IMR-90 (cell line): ENCODE measurements at regions not wholly inside any gene's neighbourhood (a gene's known extent, or its start where the extent isn't known, plus 50 kb on each side); places are given as distances from the start of the nearest gene placed in this dataset.

Experiments
- ATAC-seq: fragments of 200-7000 bp; cut with Tn5 transposase; 2 replicates; pipeline ENCODE4 v1.9.1; 2020; ENCODE audit warnings: low read depth, mild to moderate bottlenecking, moderate library complexity
- BruUV-seq: library from RNA; stranded (reverse); fragments of 400-500 nt; replicated peaks from 2 replicates; lab custom pipeline; 2021; lab: Mats Ljungman, UMichigan
- CTCF ChIA-PET: fragments of 300-600 bp; formaldehyde crosslinking; extraction: SDS; loops from one replicate; lab custom pipeline; 2021; ENCODE audit warnings: antibody characterized with exemption; lab: Yijun Ruan, JAX
- POLR2A ChIA-PET: fragments of 300-600 bp; sonication (Branson Sonifier 250); formaldehyde crosslinking; loops from one replicate; lab custom pipeline; 2022; ENCODE audit warnings: antibody characterized with exemption; ENCODE audit not compliant: unreplicated experiment; lab: Charles Lee
- DNase-seq: peaks from one replicate; pipeline ENCODE4 v3.0.0; 2013
- H2AFZ ChIP-seq: replicated peaks from 2 replicates; pipeline ENCODE3; 2013; ENCODE audit warnings: low read length, mild to moderate bottlenecking; ENCODE audit not compliant: poor library complexity
- H2AK5ac ChIP-seq: 2 replicates; pipeline ENCODE4 v1.6.1; 2013; ENCODE audit warnings: low read depth, low read length, inconsistent platforms
- H2AK9ac ChIP-seq: replicated peaks from 2 replicates; pipeline ENCODE3; 2013; ENCODE audit warnings: mild to moderate bottlenecking, low read depth, low read length, moderate library complexity; ENCODE audit not compliant: poor library complexity
- H2BK120ac ChIP-seq: 2 replicates; pipeline ENCODE4 v1.6.1; 2013; ENCODE audit warnings: low read depth, low read length, inconsistent platforms
- H2BK15ac ChIP-seq: 3 replicates; pipeline ENCODE4 v1.6.1; 2013; ENCODE audit warnings: low read depth, low read length, inconsistent platforms
- H2BK20ac ChIP-seq: 2 replicates; pipeline ENCODE4 v1.6.1; 2013; ENCODE audit warnings: low read depth, mild to moderate bottlenecking, inconsistent platforms, low read length, moderate library complexity
- H2BK5ac ChIP-seq: 2 replicates; pipeline ENCODE4 v1.6.1; 2013; ENCODE audit warnings: mild to moderate bottlenecking, low read depth, low read length, inconsistent platforms; ENCODE audit not compliant: poor library complexity, severe bottlenecking
- H3K14ac ChIP-seq: replicated peaks from 2 replicates; pipeline ENCODE4 v1.6.1; 2013; ENCODE audit warnings: low read depth, low read length, inconsistent platforms
- H3K18ac ChIP-seq: 2 replicates; pipeline ENCODE4 v1.6.1; 2013; ENCODE audit warnings: low read depth, low read length, control low read depth
- H3K23ac ChIP-seq: 2 replicates; pipeline ENCODE4 v1.6.1; 2013; ENCODE audit warnings: low read depth, low read length, inconsistent platforms
- H3K27ac ChIP-seq: 2 replicates; pipeline ENCODE4 v1.5.1; 2013; ENCODE audit warnings: mild to moderate bottlenecking, control low read depth, low read length; ENCODE audit not compliant: insufficient read depth
- H3K27me3 ChIP-seq: 2 replicates; pipeline ENCODE4 v1.6.1; 2013; ENCODE audit warnings: low read length; ENCODE audit not compliant: control insufficient read depth, insufficient read depth
- H3K36me3 ChIP-seq: 2 replicates; pipeline ENCODE4 v1.6.1; 2013; ENCODE audit warnings: low read length, mixed read lengths; ENCODE audit not compliant: control insufficient read depth, insufficient read depth
- H3K4ac ChIP-seq: 2 replicates; pipeline ENCODE4 v1.6.1; 2013; ENCODE audit warnings: low read depth, low read length, inconsistent platforms
- H3K4me1 ChIP-seq: 2 replicates; pipeline ENCODE4 v1.6.1; 2013; ENCODE audit warnings: low read length, mixed read lengths; ENCODE audit not compliant: control insufficient read depth, insufficient read depth
- H3K4me2 ChIP-seq: 2 replicates; pipeline ENCODE4 v1.6.1; 2013; ENCODE audit warnings: low read depth, mild to moderate bottlenecking, control low read depth, low read length, moderate library complexity
- H3K4me3 ChIP-seq: 2 replicates; pipeline ENCODE4 v1.5.1; 2013; ENCODE audit warnings: low read depth, mild to moderate bottlenecking, control low read depth, low read length, moderate library complexity; ENCODE audit not compliant: insufficient read depth
- H3K56ac ChIP-seq: 2 replicates; pipeline ENCODE4 v1.6.1; 2013; ENCODE audit warnings: low read length, inconsistent platforms; ENCODE audit not compliant: insufficient read depth; ENCODE audit errors: extremely low read depth
- H3K79me1 ChIP-seq, 2 experiments: 2 replicates each; pipeline ENCODE4 v1.6.1; 2013; ENCODE audit warnings: low read length in 2 of 2, inconsistent platforms in 1 of 2, low read depth in 1 of 2
- H3K9ac ChIP-seq: 2 replicates; pipeline ENCODE4 v1.6.1; 2013; ENCODE audit warnings: low read depth, low read length, control low read depth
- H3K9me1 ChIP-seq: 2 replicates; pipeline ENCODE4 v1.6.1; 2013; ENCODE audit warnings: low read length, inconsistent platforms; ENCODE audit not compliant: insufficient read depth
- H3K9me3 ChIP-seq: 2 replicates; pipeline ENCODE4 v1.6.1; 2013; ENCODE audit warnings: low read length; ENCODE audit not compliant: control insufficient read depth, insufficient read depth
- H4K20me1 ChIP-seq: 2 replicates; pipeline ENCODE4 v1.6.1; 2013; ENCODE audit warnings: low read length, inconsistent platforms; ENCODE audit not compliant: insufficient read depth
- H4K5ac ChIP-seq: 2 replicates; pipeline ENCODE4 v1.6.1; 2013; ENCODE audit warnings: mild to moderate bottlenecking, low read depth, low read length, control low read depth
- H4K8ac ChIP-seq, 2 experiments: 2 replicates each; pipeline ENCODE4 v1.6.1; 2013; ENCODE audit warnings: low read depth in 2 of 2, low read length in 2 of 2, control low read depth in 1 of 2, inconsistent platforms in 1 of 2
- H4K91ac ChIP-seq: 2 replicates; pipeline ENCODE4 v1.6.1; 2013; ENCODE audit warnings: low read depth, low read length, inconsistent platforms; ENCODE audit not compliant: insufficient read depth
- BHLHE40 ChIP-seq: fragments of 150-350 bp; IDR thresholded peaks from 2 replicates; pipeline ENCODE4 v1.6.1; 2016; ENCODE audit warnings: mild to moderate bottlenecking, low read depth, low read length
- CEBPB ChIP-seq: IDR thresholded peaks from 2 replicates; pipeline ENCODE4 v1.6.1; 2012; ENCODE audit warnings: low read depth, low read length, improper control_type of control experiment
- CHD1 ChIP-seq: IDR thresholded peaks from 2 replicates; pipeline ENCODE4 v1.6.1; 2012; ENCODE audit warnings: low read depth, low read length, improper control_type of control experiment
- FOS ChIP-seq: fragments of 150-350 bp; IDR thresholded peaks from 2 replicates; pipeline ENCODE4 v1.6.1; 2016; ENCODE audit warnings: low read depth, low read length
- MAFK ChIP-seq: IDR thresholded peaks from 2 replicates; pipeline ENCODE4 v1.6.1; 2012; ENCODE audit warnings: low read depth, low read length, improper control_type of control experiment
- MAZ ChIP-seq: IDR thresholded peaks from 2 replicates; pipeline ENCODE4 v1.6.1; 2012; ENCODE audit warnings: low read depth, mild to moderate bottlenecking, low read length, improper control_type of control experiment, moderate library complexity, borderline replicate concordance
- MXI1 ChIP-seq: IDR thresholded peaks from 2 replicates; pipeline ENCODE4 v1.6.1; 2012; ENCODE audit warnings: low read depth, mild to moderate bottlenecking, low read length, moderate library complexity, borderline replicate concordance
- NFE2L2 ChIP-seq: fragments of 150-350 bp; IDR thresholded peaks from 2 replicates; pipeline ENCODE4 v1.6.1; 2016; ENCODE audit warnings: low read depth, mild to moderate bottlenecking, low read length
- POLR2A ChIP-seq: IDR thresholded peaks from 2 replicates; pipeline ENCODE4 v1.6.1; 2012; ENCODE audit warnings: mild to moderate bottlenecking, low read depth, low read length
- RAD21 ChIP-seq: IDR thresholded peaks from 2 replicates; pipeline ENCODE4 v1.6.1; 2012; ENCODE audit warnings: low read length, improper control_type of control experiment
- RCOR1 ChIP-seq: IDR thresholded peaks from 2 replicates; pipeline ENCODE4 v1.6.1; 2012; ENCODE audit warnings: mild to moderate bottlenecking, low read length, improper control_type of control experiment; ENCODE audit not compliant: insufficient replicate concordance
- RFX5 ChIP-seq: IDR thresholded peaks from 2 replicates; pipeline ENCODE4 v1.8.0; 2012; ENCODE audit warnings: low read depth, mild to moderate bottlenecking, low read length, moderate library complexity
- SMC3 ChIP-seq: fragments of 150-350 bp; IDR thresholded peaks from 2 replicates; pipeline ENCODE4 v1.6.1; 2016; ENCODE audit warnings: low read depth, mild to moderate bottlenecking, antibody characterized with exemption, low read length, moderate library complexity
- WGBS, 2 experiments: methylation state at CpG; one replicate each; pipeline versions ENCODE4 v1.1.5 to v1.1.7; 2013; ENCODE audit warnings: missing lambda C conversion rate in 2 of 2; ENCODE audit not compliant: insufficient read length in 1 of 2; ENCODE audit errors: extremely low coverage in 2 of 2; 5-methylcytosine and 5-hydroxymethylcytosine counted together
- dilution Hi-C: fragments of 300-500 bp; cut with HindIII; formaldehyde crosslinking; loops from one replicate; pipeline ENCODE4 v1.14.3; 2018; ENCODE audit warnings: low sequenced_read_pairs; ENCODE audit not compliant: unreplicated experiment
- in situ Hi-C: fragments of 300-500 bp; cut with MboI; formaldehyde crosslinking; loops from 3 replicates; pipeline ENCODE4 v1.14.3; 2019; ENCODE audit warnings: low sequenced_read_pairs, inconsistent platforms, mixed read lengths
- intact Hi-C: fragments of 100-400 bp; cut with micrococcal nuclease; formaldehyde crosslinking; loops from 2 replicates; pipeline ENCODE4 v1.10.0; 2022
- TF ChIP-seq, protein P1 (sequence below): fragments of 150-350 bp; IDR thresholded peaks from 2 replicates; pipeline ENCODE4 v1.6.1; 2016; ENCODE audit warnings: low read depth, mild to moderate bottlenecking, low read length, moderate library complexity, borderline replicate concordance
- TF ChIP-seq, protein P2 (sequence below): fragments of 150-350 bp; IDR thresholded peaks from 2 replicates; pipeline ENCODE4 v1.6.1; 2017; ENCODE audit warnings: mild to moderate bottlenecking, antibody characterized with exemption, low read length, low read depth
- TF ChIP-seq, protein P3 (sequence below): conservative IDR thresholded peaks from 2 replicates; pipeline ENCODE4 v1.5.1; 2012; ENCODE audit warnings: mild to moderate bottlenecking, low read depth, low read length, improper control_type of control experiment

DNA sequence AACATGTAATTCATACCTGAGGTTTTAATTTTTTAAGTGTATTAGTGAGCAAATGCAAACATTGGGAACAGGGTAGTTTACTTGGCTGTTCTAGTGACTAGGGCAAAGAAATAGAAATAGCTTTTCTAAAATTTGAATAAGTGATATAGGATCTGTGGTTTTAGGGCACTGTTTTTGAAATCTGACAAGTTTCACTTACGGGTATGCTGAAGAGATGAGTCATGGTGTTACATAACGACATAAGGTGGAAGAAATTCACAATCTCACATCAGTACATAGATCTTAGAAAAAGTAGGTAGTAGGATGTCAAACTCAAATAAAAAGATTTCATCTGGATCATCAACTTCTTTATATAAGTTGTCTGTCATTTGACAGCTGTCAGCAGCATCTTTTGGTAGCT is 772.3 kb downstream of the MAT2B start:
- H2BK15ac ChIP-seq = no peak overlapping the region
- H3K4me1 ChIP-seq = no peaks in the 10 kb centered on the region
- TF ChIP-seq RFX5 = no peak
- TF ChIP-seq POLR2A = no peak
- TF ChIP-seq SMC3 = no peak
- TF ChIP-seq, protein P1, sequence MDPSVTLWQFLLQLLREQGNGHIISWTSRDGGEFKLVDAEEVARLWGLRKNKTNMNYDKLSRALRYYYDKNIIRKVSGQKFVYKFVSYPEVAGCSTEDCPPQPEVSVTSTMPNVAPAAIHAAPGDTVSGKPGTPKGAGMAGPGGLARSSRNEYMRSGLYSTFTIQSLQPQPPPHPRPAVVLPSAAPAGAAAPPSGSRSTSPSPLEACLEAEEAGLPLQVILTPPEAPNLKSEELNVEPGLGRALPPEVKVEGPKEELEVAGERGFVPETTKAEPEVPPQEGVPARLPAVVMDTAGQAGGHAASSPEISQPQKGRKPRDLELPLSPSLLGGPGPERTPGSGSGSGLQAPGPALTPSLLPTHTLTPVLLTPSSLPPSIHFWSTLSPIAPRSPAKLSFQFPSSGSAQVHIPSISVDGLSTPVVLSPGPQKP = no peak
- no peak for TF ChIP-seq RCOR1
- TF ChIP-seq NFE2L2 = no peak
- TF ChIP-seq, protein P2, sequence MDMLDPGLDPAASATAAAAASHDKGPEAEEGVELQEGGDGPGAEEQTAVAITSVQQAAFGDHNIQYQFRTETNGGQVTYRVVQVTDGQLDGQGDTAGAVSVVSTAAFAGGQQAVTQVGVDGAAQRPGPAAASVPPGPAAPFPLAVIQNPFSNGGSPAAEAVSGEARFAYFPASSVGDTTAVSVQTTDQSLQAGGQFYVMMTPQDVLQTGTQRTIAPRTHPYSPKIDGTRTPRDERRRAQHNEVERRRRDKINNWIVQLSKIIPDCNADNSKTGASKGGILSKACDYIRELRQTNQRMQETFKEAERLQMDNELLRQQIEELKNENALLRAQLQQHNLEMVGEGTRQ = no peak
- TF ChIP-seq BHLHE40 = no peak
- no peak for TF ChIP-seq RAD21
- no peak for TF ChIP-seq CEBPB
- no peak for TF ChIP-seq FOS
- no peak for TF ChIP-seq MXI1
- no peak for TF ChIP-seq MAFK
- TF ChIP-seq MAZ = no peak
- TF ChIP-seq, protein P3, sequence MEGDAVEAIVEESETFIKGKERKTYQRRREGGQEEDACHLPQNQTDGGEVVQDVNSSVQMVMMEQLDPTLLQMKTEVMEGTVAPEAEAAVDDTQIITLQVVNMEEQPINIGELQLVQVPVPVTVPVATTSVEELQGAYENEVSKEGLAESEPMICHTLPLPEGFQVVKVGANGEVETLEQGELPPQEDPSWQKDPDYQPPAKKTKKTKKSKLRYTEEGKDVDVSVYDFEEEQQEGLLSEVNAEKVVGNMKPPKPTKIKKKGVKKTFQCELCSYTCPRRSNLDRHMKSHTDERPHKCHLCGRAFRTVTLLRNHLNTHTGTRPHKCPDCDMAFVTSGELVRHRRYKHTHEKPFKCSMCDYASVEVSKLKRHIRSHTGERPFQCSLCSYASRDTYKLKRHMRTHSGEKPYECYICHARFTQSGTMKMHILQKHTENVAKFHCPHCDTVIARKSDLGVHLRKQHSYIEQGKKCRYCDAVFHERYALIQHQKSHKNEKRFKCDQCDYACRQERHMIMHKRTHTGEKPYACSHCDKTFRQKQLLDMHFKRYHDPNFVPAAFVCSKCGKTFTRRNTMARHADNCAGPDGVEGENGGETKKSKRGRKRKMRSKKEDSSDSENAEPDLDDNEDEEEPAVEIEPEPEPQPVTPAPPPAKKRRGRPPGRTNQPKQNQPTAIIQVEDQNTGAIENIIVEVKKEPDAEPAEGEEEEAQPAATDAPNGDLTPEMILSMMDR = no peak
- TF ChIP-seq CHD1 = no peak
- no peaks in the 10 kb centered on the region for H3K9me3 ChIP-seq
- CTCF ChIA-PET = no interaction called here
- WGBS, 2 experiments = no CpG with 5 or more reads among the region's 2 CpGs
- no peak overlapping the region for H2AK5ac ChIP-seq
- no peak overlapping the region for H4K91ac ChIP-seq
- H2AK9ac ChIP-seq = no peak overlapping the region
- no peaks in the 10 kb centered on the region for H4K20me1 ChIP-seq
- H2BK5ac ChIP-seq = no peak overlapping the region
- no peak overlapping the region for H2BK120ac ChIP-seq
- H3K23ac ChIP-seq = no peak overlapping the region
- dilution Hi-C loops (no loop called here), intact Hi-C loops (no loop called here), in situ Hi-C loops (no loop called here)
- no peak overlapping the region for H4K8ac ChIP-seq
- H3K18ac ChIP-seq = no peak overlapping the region
- H3K9me1 ChIP-seq = no peaks in the 10 kb centered on the region
- H3K27ac ChIP-seq = no peak overlapping the region
- H3K27me3 ChIP-seq = no peaks in the 10 kb centered on the region
- H3K79me1 ChIP-seq = no peaks in the 10 kb centered on the region
- H4K5ac ChIP-seq = no peak overlapping the region
- H3K4ac ChIP-seq = no peak overlapping the region
- no peak overlapping the region for H3K4me2 ChIP-seq
- H2BK20ac ChIP-seq = no peak overlapping the region
- ATAC-seq = no peak
- peak; percentile 48 for DNase-seq
- H2AFZ ChIP-seq = no peak overlapping the region
- no peak overlapping the region for H3K14ac ChIP-seq
- BruUV-seq = no TSS peak
- POLR2A ChIA-PET = no interaction called here
- H3K4me3 ChIP-seq = no peak overlapping the region
- no peaks in the 10 kb centered on the region for H3K36me3 ChIP-seq
- H3K9ac ChIP-seq = no peak overlapping the region
- H3K56ac ChIP-seq = no peak overlapping the region
